ENCODE measurements at regions not wholly inside any gene's neighbourhood (a gene's known extent, or its start where the extent isn't known, plus 50 kb on each side); places are given as distances from the start of the nearest gene placed in this dataset.
"Not testable (repeated sequence)": the region's sequence is repeated elsewhere in the genome, so short reads cannot be mapped to it uniquely, and the experiment has no call there.

- no peak for DNase-seq (ENCODE audit: low spot score in 2 of 2)
- no peak for FAIRE-seq
Observed at GRCh38 chr3:104137116-104137515, 1229.6 kb upstream of the ALCAM start.

- FAIRE-seq: no peak
- DNase-seq (ENCODE audit: low spot score in 2 of 2): no peak
Observed at GRCh38 chr3:104145164-104145563, 1221.5 kb upstream of the ALCAM start.

DNA sequence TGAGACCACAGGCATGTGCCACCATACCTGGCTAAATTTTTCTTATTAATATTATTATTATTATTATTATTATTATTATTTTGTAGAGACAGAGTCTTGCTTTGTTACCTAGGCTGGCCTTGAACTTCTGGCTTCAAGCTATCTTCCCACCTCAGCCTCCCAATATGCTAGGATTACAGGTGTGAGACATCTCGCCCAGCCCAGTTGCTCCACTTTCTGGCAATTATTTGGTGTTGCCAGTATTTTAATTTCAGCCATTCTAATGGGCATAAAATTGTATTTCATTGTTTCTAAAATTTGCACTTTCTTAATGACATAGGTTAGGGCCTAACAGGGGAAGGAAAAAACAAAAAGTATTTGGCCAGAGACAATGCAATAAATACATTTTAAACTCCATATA, 1217.6 kb upstream of the ALCAM start:
- no peak for DNase-seq (ENCODE audit: low spot score in 2 of 2)
- FAIRE-seq: no peak

- no peak for DNase-seq (ENCODE audit: low spot score in 2 of 2)
- no peak for FAIRE-seq
Observed at GRCh38 chr3:104150724-104151123, 1216.0 kb upstream of the ALCAM start.

DNA sequence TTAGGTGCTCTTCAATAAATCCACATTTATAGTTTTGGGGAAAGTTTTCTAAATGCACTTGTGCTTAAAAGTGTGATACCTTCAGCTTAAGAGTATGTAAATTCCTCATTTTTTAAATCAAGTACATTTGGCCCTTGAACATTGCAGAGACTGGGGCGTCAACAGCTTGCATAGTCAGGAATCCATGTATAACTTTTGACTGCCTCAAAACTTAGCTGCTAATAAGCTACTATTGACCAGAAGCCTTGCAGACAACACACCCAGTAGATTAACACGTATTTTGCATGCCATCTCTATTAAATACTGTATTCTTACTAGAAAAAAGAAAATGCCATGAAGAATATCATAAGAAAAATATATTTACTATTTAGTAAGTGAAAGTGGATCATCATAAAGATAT, 1211.8 kb upstream of the ALCAM start:
- no peak for DNase-seq (ENCODE audit: low spot score in 2 of 2)
- FAIRE-seq: no peak

GRCh38 chr3:104165866-104166265, 1200.8 kb upstream of the ALCAM start:
- DNase-seq (ENCODE audit: low spot score in 2 of 2) (no peak), FAIRE-seq (no peak)

DNA sequence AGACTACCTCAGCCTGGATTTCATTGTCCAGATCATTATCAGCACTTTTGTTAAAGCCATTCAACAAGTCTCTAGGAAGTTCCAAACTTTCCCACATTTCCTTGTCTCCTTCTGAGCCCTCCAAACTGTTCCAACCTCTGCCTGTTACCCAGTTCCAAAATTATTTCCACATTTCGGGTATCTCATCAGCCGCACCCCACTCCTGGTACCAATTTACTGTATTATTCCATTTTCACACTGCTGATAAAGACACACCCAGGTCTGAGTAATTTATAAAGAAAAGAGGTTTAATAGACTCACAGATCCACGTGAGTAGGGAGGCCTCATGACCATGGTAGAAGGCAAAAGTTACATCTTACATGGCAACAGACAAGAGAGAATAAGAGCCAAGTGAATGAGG, 1198.3 kb upstream of the ALCAM start:
- DNase-seq (ENCODE audit: low spot score in 2 of 2) (no peak), FAIRE-seq (no peak)

GRCh38 chr3:104175696-104176095, 1191.0 kb upstream of the ALCAM start:
- no peak for FAIRE-seq
- DNase-seq (ENCODE audit: low spot score in 2 of 2): no peak

GRCh38 chr3:104176706-104177105, 1190.0 kb upstream of the ALCAM start:
- FAIRE-seq: no peak
- no peak for DNase-seq (ENCODE audit: low spot score in 2 of 2)

GRCh38 chr3:104178680-104179079, 1188.0 kb upstream of the ALCAM start:
- FAIRE-seq (no peak), DNase-seq (ENCODE audit: low spot score in 2 of 2) (no peak)

DNA sequence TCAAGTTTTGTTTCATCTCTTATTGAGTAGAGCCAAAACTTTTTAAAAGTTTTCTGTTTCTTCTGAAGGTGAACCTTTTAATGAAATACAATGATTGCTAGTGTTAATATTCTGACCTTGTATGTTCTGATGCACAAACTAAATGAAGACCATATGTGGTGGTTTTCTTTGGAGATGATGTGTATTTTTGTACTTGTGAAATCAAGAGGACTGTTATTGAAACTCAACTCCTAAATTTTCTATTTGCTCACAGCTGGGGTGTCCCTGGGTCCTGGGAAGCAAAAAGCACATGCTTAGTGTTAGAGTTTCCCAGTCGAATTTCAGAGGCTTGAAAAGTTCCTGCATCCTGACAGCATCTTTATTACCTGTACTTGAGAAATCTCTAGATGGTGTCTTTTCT, 1185.8 kb upstream of the ALCAM start:
- DNase-seq (ENCODE audit: low spot score in 2 of 2): no peak

DNA sequence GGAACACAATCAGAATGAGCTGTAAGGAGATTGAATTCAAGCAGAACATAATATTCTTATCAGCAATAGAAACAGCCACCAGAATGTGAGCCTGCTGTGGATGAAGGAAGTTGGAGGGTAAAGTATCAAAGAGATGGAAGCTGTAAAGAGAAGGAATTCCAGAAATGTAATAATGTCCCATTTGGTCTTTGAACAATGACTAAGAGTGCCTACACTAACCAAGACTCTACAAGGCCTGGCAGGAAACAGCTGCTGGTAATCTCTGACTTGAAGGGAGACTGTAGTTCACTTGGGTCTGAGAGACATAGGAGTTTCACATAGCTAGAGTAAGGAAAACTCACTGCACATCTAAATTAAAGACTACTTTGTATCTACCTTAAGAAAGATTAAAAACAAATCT, 1176.0 kb upstream of the ALCAM start:
- FAIRE-seq (no peak), DNase-seq (ENCODE audit: low spot score in 2 of 2) (no peak)

More for the DNA sequence above, 1185.8 kb upstream of the ALCAM start:
- FAIRE-seq: no peak

DNA sequence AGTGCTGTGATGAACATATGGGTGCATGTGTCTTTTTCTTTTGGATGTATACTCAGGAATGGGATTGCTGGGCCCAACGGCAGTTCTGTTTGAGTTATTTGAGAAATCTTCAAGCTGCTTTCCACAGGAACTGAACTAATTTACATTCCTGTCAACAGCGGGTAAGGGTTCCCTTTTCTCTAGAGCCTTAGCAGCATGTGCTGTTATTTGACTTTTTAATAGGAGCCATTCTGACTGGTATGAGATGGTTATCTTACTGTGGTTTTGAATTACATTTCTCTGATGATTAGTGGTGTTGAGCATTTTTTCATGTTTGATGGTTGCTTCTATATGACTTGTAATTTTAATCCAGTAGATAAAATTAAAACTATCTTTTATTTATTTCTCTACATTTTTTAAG, 1168.6 kb upstream of the ALCAM start:
- no peak for FAIRE-seq

GRCh38 chr3:104206925-104207324, 1159.8 kb upstream of the ALCAM start:
- FAIRE-seq (no peak), DNase-seq (ENCODE audit: low spot score in 2 of 2) (no peak)

More for the DNA sequence above, 1168.6 kb upstream of the ALCAM start:
- no peak for DNase-seq (ENCODE audit: low spot score in 2 of 2)

DNA sequence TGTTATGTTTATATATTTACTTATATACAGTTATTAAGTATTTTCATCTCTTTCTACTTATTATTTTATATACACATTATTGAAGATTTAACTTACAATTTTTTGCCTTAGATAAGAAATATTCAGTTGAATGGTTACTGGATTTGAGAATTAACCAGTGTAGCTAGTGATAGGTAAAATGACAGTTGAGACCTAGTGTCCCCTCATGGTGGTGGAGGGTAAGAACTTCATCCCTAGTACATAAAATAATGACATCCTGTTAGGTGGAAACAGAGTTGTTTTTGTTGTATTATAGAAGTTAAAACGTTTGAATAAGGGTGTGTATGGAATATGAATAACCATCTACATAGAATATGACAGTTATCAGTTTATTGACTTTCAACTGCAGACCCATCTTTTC, 1152.4 kb upstream of the ALCAM start:
- FAIRE-seq: no peak

GRCh38 chr3:104214937-104215336, 1151.8 kb upstream of the ALCAM start:
- no peak for DNase-seq (ENCODE audit: low spot score in 2 of 2)
- no peak for FAIRE-seq

More for the DNA sequence above, 1152.4 kb upstream of the ALCAM start:
- no peak for DNase-seq (ENCODE audit: low spot score in 2 of 2)

- not testable (repeated sequence) for FAIRE-seq; DNase-seq (ENCODE audit: low spot score in 2 of 2)
Observed at GRCh38 chr3:104219046-104219445, 1147.7 kb upstream of the ALCAM start.

DNA sequence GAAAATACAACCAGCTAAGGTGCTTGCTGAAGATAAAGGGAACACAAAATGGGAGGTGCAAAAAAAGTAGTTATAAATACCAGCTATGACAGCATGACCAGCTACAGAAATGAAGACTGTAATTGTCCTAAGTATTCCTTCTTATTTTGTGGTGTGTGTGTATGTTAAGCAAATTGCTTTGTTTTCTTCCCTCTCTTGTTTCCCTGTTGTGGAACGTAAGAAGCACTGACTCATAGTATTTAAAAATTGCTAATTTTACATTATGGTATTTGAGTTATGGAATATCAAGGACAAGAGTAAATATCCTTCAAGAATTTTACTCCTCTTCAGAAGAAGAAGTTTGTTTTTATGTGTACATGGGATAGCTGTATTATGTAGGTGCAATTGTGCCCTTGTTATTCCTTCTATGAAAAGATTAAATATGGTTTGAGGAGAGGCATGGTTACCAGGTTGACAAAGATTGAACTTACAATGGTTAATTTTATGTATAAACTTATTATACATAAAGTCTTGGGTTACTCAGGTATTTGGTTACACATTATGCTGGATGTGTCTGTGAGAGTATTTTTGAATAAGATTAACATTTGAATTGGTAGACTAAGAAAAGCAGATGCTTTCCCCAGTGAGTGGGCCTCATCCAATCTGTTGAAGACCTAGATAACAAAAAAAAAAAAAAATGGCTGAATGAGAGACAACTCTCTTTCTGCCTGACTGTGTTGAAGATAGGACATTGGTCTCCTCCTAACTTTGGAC, 1132.1 kb upstream of the ALCAM start:
- DNase-seq (ENCODE audit: low spot score in 2 of 2) (no peak), FAIRE-seq (no peak)

- FAIRE-seq (no peak), DNase-seq (ENCODE audit: low spot score in 2 of 2) (no peak)
Observed at GRCh38 chr3:104244680-104245220, 1122.0 kb upstream of the ALCAM start.

DNA sequence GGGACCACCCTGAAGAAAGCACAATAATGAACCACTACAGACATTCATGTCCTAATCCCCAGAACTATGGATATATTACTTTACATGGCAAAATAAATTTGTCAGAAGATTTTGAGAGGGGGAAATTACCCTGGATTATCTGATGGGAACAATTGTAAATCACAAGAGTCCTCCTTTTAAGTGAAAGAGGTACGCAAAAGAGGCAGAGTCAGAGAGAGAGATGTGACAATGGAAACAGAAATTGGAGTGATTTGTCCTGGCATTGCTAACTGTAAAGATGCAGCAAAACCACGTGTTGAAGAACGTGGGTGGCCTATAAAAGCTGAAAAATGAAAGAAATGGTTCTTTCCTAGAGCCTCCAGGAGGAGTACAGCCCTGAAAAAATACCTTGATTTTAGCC, 1121.4 kb upstream of the ALCAM start:
- DNase-seq (ENCODE audit: low spot score in 2 of 2): no peak

GRCh38 chr3:104245981-104246380, 1120.7 kb upstream of the ALCAM start:
- FAIRE-seq (no peak), DNase-seq (ENCODE audit: low spot score in 2 of 2) (no peak)

More for the DNA sequence above, 1121.4 kb upstream of the ALCAM start:
- no peak for FAIRE-seq

- FAIRE-seq: no peak
- no peak for DNase-seq (ENCODE audit: low spot score in 2 of 2)
Observed at GRCh38 chr3:104257486-104257885, 1109.2 kb upstream of the ALCAM start.
